ENCODE measurements at regions not wholly inside any gene's neighbourhood (a gene's known extent, or its start where the extent isn't known, plus 50 kb on each side); places are given as distances from the start of the nearest gene placed in this dataset.

DNA sequence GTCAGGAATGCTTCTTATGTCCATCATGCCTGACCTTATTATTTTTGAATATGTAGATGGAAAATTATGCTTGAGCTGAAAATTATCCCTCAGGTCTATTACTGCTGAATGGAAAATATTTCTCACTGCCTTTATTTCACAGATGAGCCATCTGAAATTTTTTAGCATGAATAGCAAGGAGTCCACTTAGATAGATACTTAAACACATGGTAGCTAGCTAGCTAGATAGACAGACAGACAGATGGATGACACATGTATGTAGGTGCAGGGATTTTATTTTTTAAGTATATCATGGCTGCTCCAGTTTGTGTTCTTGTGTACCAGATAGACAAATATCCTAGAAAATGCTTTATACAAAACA lies 645.0 kb downstream of the MMUT start:
- no peak for DNase-seq (ENCODE audit: low read depth)

- DNase-seq (ENCODE audit: low read depth) = no peak
These were observed 645.6 kb downstream of the MMUT start for GRCh38 chr6:48817333-48818051.

- no peak for DNase-seq (ENCODE audit: low read depth)
These were observed 648.1 kb downstream of the MMUT start for GRCh38 chr6:48814957-48815356.

GRCh38 chr6:48813836-48814235 lies 649.2 kb downstream of the MMUT start:
- DNase-seq (ENCODE audit: low read depth) = no peak

- DNase-seq (ENCODE audit: low read depth) = no peak
These were observed 653.4 kb downstream of the MMUT start for GRCh38 chr6:48809700-48810099.

DNA sequence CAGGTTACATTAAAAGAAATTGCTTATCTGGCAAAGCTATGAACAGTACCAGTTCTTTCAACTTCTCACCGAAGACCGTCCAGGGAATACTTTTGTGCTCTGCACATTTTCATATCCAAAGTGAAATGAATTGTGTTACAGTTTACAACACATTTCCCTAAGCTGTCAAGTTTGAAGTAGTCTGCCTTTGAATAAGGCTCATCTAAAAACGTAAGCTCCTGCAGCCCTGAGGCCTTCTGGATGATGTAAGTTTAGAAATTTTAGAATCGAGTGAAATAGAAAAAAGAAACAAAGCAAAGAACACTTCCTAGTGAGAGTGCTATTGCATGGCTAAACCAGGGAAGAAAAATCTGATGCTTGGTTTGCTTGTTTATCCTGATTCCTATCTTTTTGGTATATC lies 653.8 kb downstream of the MMUT start:
- no peak for DNase-seq (ENCODE audit: low read depth)

- no peak for DNase-seq (ENCODE audit: low read depth)
These were observed 664.8 kb downstream of the MMUT start for GRCh38 chr6:48798296-48798695.

GRCh38 chr6:48782225-48782624 lies 671.2 kb upstream of the PTCHD4 start:
- DNase-seq (ENCODE audit: low read depth) = no peak

- no peak for DNase-seq (ENCODE audit: low read depth)
These were observed 666.4 kb upstream of the PTCHD4 start for GRCh38 chr6:48777411-48777810.

GRCh38 chr6:48775157-48775556 lies 664.2 kb upstream of the PTCHD4 start:
- no peak for DNase-seq (ENCODE audit: low read depth)

DNA sequence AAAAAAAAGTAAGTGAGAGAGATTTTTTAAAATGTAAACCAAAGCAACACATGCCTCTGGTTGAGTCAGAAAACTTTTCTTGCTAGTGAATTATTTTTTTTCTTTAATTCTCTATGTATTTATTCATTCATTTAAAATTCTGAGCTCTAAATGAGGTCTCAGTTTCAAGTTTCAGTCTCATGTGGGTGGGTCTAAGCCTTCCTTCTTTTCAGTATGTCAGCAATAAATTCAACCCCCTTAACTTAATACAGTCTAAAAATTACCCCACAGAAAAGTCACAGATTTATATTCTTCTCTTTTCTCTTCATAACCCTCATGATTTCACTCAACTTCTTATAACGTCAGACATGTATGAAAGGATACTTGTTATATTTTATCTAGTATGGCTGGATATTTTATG lies 663.3 kb upstream of the PTCHD4 start:
- DNase-seq (ENCODE audit: low read depth) = no peak

DNA sequence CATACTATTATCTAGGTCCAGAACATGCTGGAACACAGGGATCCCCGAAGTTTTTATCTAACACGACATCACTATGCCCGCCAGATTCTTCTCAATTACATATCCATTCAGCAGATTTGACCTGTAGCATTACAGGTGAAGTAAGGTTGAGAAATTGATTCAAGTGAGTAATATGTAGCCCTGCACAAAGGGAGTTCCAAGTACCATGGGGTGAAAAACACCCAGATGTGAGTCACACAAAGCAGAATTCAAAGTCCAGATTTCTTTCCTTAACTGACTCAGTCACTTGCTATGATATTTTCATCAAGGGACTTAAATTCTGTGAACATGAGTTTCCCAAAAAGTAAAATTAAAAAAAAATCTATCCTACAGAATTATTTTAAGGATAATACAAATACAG lies 655.4 kb upstream of the PTCHD4 start:
- no peak for DNase-seq (ENCODE audit: low read depth)

- peak; percentile 14 for DNase-seq (ENCODE audit: low read depth)
These were observed 654.5 kb upstream of the PTCHD4 start for GRCh38 chr6:48765352-48765961.

GRCh38 chr6:48764286-48765044 lies 653.5 kb upstream of the PTCHD4 start:
- DNase-seq (ENCODE audit: low read depth) = no peak

GRCh38 chr6:48757661-48758060 lies 646.7 kb upstream of the PTCHD4 start:
- no peak for DNase-seq (ENCODE audit: low read depth)

DNA sequence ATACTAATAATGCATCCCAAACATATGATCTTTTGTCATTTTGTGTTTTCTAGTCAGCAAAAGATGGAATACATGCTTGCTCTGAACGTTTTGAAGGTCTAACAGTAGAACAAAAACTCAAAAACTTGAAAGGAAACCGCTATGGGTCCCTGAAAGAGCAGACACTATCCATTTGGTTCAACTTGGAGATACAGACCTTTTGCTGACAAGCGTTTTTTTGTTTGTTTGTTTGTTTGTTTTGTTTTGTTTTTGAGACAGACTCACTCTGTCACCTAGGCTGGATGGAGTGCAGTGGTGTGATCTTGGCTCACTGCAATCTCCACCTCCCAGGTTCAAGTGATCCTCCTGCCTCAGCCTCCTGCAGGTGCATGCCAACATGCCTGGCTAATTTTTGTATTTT lies 644.3 kb upstream of the PTCHD4 start:
- DNase-seq (ENCODE audit: low read depth) = no peak

- no peak for DNase-seq (ENCODE audit: low read depth)
These were observed 643.6 kb upstream of the PTCHD4 start for GRCh38 chr6:48754641-48755040.

DNA sequence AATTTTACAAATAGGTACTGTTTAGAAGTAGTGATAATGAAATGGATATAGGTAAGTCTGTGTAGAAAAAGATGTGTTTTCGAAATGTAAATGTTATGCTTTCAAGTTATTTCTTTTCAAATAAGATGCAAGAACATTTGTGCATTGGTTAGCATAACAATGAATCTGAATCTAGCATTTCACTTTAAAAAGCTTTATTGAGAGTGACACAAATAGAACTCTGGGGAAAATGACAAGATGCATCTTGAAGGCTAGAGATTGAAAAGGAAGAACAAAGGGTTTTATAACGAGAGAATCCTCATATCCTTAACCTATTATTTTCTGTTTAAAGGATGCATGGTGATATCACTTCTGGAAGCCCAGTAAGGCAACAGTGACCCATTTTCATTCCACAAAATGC lies 639.9 kb upstream of the PTCHD4 start:
- no peak for DNase-seq (ENCODE audit: low read depth)

DNA sequence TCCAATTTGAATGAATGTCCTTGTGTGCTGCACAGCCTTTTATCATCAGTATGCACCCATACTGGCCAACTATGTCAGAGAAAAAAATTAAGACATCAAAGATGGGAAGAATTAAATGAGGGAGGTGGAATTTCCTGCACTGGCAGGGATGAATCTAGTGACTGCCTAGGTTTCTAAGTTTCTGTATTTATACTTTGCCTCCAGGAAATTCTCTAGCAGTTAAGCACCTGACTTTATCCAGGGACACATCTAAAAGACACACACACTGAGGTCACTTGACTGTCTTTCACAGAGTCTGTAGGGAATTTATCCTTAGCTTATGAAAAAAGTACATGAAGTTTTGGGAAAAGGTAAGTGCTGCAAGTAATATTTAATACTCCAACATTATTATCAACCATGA lies 636.5 kb upstream of the PTCHD4 start:
- no peak for DNase-seq (ENCODE audit: low read depth)

- no peak for DNase-seq (ENCODE audit: low read depth)
These were observed 636.0 kb upstream of the PTCHD4 start for GRCh38 chr6:48747040-48747439.

- DNase-seq (ENCODE audit: low read depth) = no peak
These were observed 634.0 kb upstream of the PTCHD4 start for GRCh38 chr6:48744948-48745347.

GRCh38 chr6:48743738-48744137 lies 632.7 kb upstream of the PTCHD4 start:
- no peak for DNase-seq (ENCODE audit: low read depth)

All from forelimb muscle (tissue), 1 donor.